Jurkat, Clone E6-1 (cell line): ENCODE measurements at regions not wholly inside any gene's neighbourhood (a gene's known extent, or its start where the extent isn't known, plus 50 kb on each side); places are given as distances from the start of the nearest gene placed in this dataset.

ENCODE experiments used
- DNase-seq: peaks from one replicate; pipeline ENCODE4 v3.0.0-alpha.2; 2011; ENCODE audit warnings: low read depth, low spot score
- H3K4me3 ChIP-seq: 2 replicates; pipeline ENCODE4 v1.5.1; 2011; ENCODE audit warnings: mild to moderate bottlenecking, low read length, control low read depth, moderate library complexity

GRCh38 chr1:104387716-104388508 is 638.2 kb downstream of the AMY1C start:
- no peak for DNase-seq
- H3K4me3 ChIP-seq: no peak overlapping the region

GRCh38 chr1:104392552-104392951 is 642.9 kb downstream of the AMY1C start:
- DNase-seq: no peak
- no peak overlapping the region for H3K4me3 ChIP-seq

DNA sequence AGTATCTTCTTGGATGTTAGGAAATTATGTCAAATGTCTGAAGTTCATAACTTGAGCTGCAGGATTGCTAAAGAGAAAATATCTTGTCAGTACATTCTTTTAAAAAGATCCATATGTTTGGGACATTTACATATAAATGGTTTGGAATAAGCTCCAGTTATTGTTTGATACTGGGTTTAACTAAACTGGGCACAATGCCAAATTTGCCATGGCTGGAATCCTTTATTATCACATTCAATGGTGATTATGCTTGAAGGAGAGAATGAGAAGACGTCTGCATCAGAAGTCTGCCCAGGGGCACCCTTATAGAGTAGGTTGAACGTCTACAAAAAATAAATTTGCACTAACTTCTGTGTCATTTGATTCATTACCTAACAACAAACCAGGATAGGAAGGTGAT is 652.5 kb downstream of the AMY1C start:
- DNase-seq: no peak
- no peak overlapping the region for H3K4me3 ChIP-seq

DNA sequence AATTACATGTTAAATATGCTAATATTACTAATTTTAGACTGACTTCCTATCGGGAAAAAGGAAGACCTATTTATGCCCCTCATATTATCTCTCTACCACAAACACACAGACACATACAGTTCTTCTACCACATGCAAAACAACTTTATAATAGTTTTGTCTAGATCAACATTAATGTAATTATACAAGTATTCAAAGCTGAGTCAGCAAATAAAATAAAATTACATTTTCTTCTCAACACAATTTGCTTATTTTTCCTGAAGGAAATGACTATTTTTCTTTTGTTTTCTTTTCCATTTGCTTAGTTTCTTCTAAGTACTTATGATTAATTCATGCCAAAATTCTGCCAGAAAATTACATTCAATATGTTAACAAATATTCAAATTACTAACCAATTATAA is 654.2 kb downstream of the AMY1C start:
- no peak overlapping the region for H3K4me3 ChIP-seq
- DNase-seq: no peak

- no peak for DNase-seq
- no peak overlapping the region for H3K4me3 ChIP-seq
Measured at GRCh38 chr1:104406728-104407127, 657.0 kb downstream of the AMY1C start.

DNA sequence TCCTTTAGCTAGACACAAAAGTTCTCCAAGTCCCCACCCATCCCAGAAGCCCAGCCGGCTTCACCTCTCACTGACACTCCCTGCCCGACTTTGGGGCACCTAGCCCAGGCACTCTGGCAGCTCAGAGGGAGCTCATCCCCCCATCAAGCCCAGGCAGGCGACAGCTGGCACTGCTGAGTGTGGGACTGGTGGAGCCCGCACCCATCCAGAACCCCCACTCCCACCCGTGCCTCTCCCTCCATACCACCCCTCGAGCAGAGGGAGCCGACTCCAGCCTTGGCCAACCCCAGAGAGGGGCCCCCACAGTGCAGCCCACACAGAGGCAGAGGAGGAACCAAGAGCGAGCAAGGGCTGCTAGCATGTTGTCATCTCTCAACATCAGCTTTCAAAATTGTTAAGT is 658.6 kb downstream of the AMY1C start:
- H3K4me3 ChIP-seq: no peak overlapping the region
- DNase-seq: no peak

DNA sequence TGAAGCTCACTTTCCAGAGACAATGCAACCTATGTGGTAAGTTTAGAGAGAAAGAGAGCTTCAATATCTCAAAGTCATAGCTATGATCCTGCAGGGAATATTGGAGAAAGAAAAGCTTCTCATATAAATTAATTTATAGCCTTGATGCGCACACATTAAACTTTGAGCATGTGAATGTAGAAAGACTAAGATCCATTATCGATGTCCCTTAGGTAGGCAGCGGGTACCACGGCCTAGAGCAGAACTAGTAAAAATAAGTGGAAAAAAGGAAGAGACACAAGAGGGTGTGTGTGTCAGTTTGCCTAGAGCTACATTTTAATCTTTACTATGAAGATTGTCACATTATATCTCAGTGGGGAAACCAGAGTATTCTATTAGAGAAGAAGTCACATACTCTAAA is 685.6 kb downstream of the AMY1C start:
- no peak for DNase-seq
- no peak overlapping the region for H3K4me3 ChIP-seq

DNA sequence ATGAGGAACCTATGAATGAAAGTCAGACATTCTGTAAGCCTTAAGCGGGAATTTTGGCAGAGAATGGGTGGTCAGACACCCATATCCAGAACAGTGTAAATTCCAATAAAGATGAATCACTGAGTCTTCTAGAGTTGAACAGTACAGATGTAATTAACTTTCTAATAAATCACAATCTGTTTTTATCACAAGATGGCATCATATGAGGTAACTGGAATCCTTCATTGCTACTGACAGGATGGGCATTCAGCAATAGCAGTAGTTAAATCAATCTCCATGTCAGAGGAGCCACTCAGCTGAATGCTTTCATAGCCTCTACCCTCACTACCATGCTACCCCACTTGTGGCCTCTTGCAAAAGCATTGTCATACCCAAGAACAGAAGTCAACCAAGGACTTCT is 690.3 kb downstream of the AMY1C start:
- no peak for DNase-seq
- H3K4me3 ChIP-seq: no peak overlapping the region

DNA sequence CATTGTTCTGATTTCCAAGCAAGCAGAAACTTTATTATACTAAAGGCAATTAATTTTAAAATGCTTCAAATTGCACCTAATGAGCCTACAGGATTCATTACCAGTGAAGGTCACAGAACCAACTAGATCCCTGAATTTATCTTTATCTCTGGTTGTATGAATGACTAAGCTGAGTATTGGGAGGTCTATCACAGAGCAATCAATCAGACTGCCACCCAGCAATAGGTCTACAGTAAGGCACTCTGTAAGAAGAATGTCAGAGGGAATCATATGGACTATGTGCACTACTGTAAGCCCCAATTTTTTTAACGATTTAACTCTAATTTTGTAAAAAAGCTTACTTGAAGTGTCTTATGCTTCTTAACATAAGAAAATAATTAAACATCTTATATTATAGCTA is 707.0 kb downstream of the AMY1C start:
- H3K4me3 ChIP-seq: no peak overlapping the region
- no peak for DNase-seq

GRCh38 chr1:104459886-104460285 is 710.2 kb downstream of the AMY1C start:
- no peak overlapping the region for H3K4me3 ChIP-seq
- DNase-seq: no peak

GRCh38 chr1:104460880-104461279 is 711.2 kb downstream of the AMY1C start:
- no peak for DNase-seq
- H3K4me3 ChIP-seq: no peak overlapping the region

GRCh38 chr1:104463126-104463697 is 713.5 kb downstream of the AMY1C start:
- H3K4me3 ChIP-seq: no peak overlapping the region
- DNase-seq: no peak

- DNase-seq: no peak
- no peak overlapping the region for H3K4me3 ChIP-seq
Measured at GRCh38 chr1:104466068-104466467, 716.4 kb downstream of the AMY1C start.

- DNase-seq: no peak
- H3K4me3 ChIP-seq: no peak overlapping the region
Measured at GRCh38 chr1:104467590-104467989, 717.9 kb downstream of the AMY1C start.

GRCh38 chr1:104468282-104468681 is 718.6 kb downstream of the AMY1C start:
- no peak for DNase-seq
- H3K4me3 ChIP-seq: no peak overlapping the region

DNA sequence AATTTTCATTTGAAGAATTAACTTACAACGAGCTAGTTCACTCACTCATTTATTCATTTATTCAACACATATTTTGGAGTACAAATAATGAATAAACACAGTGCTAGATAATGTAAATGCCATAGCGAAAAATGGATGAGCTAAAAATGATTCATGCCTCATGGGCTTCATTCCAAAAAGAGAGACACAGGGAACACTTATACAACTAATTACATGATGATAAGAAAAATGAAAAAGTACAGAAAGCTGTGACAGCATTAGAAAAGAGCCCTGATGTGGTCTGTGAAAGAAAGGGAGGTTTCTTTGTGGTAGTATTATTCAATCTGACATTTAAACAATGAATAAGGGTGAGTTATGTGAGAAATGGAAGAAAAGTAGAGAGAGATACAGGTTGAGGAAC is 726.4 kb downstream of the AMY1C start:
- no peak overlapping the region for H3K4me3 ChIP-seq
- no peak for DNase-seq

DNA sequence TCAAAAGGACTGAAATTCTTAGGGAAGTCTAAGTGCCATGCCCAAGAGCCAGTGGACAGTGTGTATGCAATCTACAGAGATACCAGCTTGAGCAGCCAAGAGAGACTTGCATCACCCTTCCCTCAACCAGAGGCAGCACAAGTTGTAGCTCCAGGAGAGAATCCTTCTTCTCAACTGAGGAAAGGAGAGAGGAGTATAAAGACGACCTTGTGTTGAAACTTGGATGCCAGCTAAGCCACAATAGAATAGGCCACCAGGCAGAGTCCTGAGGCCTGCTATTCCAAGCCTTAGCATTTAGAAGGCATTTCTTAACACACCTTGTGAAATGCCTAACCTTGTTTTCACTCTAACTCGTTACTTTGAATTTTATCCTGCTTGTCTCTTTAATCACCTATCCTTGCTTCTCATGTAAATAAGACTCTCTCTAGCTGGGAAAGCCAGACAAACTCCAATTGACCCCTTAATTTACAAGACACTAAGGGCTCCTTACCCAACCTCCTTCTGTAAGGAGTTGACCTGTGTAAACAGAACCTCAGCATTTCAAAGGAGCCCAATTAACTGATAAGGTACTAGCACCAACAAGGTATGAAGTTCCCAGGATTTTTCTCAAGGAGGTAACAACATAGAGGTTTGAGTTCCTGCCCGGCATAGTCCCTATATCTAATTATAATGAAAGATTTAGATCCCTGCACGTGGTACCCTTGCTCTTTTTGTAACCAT is 738.8 kb downstream of the AMY1C start:
- DNase-seq: no peak
- H3K4me3 ChIP-seq: no peak overlapping the region

DNA sequence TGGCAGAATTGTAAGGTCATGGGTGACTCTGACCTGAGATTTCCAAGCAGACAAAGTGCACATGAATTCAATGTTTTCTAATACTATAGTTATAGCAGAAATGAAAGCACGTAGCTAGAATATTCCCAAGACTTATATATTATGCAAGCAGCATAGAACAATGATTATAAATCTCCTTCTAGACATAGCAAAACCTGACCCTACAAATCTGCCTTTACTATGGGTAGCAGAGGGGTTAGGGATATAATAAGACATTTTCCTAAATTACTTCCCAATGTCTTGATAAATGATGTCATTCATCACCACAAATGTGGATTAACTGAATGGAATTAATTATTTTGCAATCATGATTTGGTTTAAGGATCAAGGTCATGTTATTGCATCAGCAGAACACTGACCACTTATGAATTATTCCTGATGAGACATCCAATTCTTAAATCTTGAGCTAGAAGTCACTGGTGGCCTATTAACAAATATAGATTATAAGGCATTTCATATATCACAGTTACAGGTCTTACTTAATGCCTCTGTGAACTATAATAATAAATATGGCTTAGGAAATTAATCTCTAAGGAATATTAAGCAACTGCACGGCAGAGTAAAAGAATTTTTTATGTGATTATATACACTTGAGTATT is 776.6 kb downstream of the AMY1C start:
- no peak overlapping the region for H3K4me3 ChIP-seq
- DNase-seq: no peak

DNA sequence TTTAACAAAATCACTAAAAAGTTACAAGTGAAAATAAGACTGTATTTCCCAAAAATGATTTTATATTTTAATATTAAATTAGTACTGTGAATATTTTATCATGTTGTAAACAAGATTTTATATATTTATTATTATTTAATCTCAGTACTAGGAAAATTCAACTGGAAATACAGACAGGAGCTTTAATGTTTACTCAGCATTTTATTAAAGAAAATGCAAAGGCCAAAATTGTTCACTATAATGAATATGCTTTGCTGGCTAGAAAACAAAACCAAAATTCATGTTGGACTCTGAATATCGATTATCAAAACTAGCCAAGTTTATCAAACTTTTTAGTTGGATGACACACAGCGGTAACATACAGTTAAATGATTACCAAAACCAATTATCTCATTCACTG is 782.3 kb downstream of the AMY1C start:
- H3K4me3 ChIP-seq: no peak overlapping the region
- DNase-seq: no peak

DNA sequence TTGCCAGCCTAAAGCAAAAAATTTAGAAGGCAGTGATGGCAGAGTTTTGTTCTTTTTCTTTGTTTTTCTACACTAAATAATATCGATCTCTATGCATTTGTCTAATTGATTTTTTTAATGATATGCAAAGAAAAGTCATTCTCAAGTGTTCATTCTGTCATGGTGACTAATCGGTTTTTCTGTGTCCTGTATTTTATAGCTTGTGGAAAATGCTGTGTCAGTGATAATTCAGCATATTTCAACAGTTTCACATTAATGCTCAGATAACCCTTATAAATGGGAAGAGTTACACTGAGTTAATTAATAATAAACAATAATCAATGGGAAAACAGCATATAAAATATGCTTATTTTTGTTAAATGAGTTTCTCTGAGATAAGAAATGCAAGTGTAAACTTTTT is 824.9 kb downstream of the AMY1C start:
- H3K4me3 ChIP-seq: no peak overlapping the region
- DNase-seq: no peak
